ENCODE measurements at regions not wholly inside any gene's neighbourhood (a gene's known extent, or its start where the extent isn't known, plus 50 kb on each side); places are given as distances from the start of the nearest gene placed in this dataset.
"Not testable (repeated sequence)": the region's sequence is repeated elsewhere in the genome, so short reads cannot be mapped to it uniquely, and the experiment has no call there.

GRCh38 chr2:114286438-114286837, 156.0 kb upstream of the DPP10 start:
- H3K9me3 ChIP-seq = no peaks in the 10 kb centered on the region
- TF ChIP-seq CTCF (IDR thresholded peaks at IDR 0.05) = no peak
- H3K4me3 ChIP-seq = no peak overlapping the region
- no peak for ATAC-seq
- no peak for DNase-seq
- H3K27me3 ChIP-seq = no peaks in the 10 kb centered on the region
- no peaks in the 10 kb centered on the region for H3K4me1 ChIP-seq
- intact Hi-C loops (cut with DNase I) = no loop called here
- no peaks in the 10 kb centered on the region for H3K36me3 ChIP-seq
- H3K27ac ChIP-seq = no peak overlapping the region

DNA sequence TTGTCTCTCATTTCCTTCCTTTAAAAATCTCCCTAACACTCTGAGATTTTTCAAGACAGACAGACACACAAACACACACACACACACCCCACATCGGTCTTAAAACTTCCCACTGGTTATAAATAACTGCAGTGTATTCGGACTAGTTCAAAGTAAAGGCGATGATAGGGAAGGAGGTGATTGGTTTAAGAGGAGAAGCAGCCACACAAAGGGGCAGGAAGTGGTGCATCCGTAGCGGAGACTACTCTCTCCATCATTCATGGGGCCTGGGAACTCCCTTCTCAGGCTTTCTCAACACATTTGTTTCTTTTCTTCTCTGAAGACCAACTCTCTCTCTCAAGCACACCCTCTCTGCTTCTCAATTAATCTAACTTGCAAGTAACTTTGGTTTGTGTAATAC, 149.1 kb upstream of the DPP10 start:
- no peaks in the 10 kb centered on the region for H3K27me3 ChIP-seq
- intact Hi-C loops (cut with DNase I) = no loop called here
- H3K4me3 ChIP-seq = no peak overlapping the region
- H3K27ac ChIP-seq = no peak overlapping the region
- H3K9me3 ChIP-seq = no peaks in the 10 kb centered on the region
- no peak for TF ChIP-seq CTCF (IDR thresholded peaks at IDR 0.05)
- DNase-seq (no peak), ATAC-seq (no peak)
- no peaks in the 10 kb centered on the region for H3K4me1 ChIP-seq
- H3K36me3 ChIP-seq = no peaks in the 10 kb centered on the region

DNA sequence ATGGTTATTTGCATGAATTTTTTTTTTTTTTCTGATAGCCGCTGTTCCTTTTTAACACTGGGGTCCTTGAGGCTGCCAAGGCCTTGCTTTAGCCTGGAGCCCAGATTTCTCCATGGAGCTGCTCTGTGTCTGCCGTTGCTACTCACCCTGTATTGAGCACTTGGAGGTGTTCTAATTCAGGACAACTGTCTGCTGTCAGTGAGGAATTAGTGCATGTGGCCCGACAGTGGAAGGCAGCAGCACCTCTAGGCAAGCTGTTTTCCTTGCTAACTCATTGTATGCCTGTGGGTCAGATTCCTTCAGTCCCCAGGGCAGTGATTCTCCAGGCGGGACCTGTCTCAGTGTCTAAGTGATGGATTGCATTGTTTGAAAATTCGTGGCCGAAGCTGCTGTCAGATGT, 147.7 kb upstream of the DPP10 start:
- H3K4me1 ChIP-seq = no peaks in the 10 kb centered on the region
- intact Hi-C loops (cut with DNase I) = no loop called here
- no peaks in the 10 kb centered on the region for H3K9me3 ChIP-seq
- TF ChIP-seq CTCF (IDR thresholded peaks at IDR 0.05) = no peak
- H3K4me3 ChIP-seq = no peak overlapping the region
- DNase-seq (no peak), ATAC-seq (no peak)
- H3K36me3 ChIP-seq = no peaks in the 10 kb centered on the region
- H3K27ac ChIP-seq = no peak overlapping the region
- no peaks in the 10 kb centered on the region for H3K27me3 ChIP-seq

- DNase-seq; H3K4me3 ChIP-seq; ATAC-seq; H3K27me3 ChIP-seq; H3K36me3 ChIP-seq; H3K27ac ChIP-seq; H3K9me3 ChIP-seq; H3K4me1 ChIP-seq; intact Hi-C loops (cut with DNase I): not testable (repeated sequence)
Observed at GRCh38 chr2:114300351-114300750, 142.1 kb upstream of the DPP10 start.

DNA sequence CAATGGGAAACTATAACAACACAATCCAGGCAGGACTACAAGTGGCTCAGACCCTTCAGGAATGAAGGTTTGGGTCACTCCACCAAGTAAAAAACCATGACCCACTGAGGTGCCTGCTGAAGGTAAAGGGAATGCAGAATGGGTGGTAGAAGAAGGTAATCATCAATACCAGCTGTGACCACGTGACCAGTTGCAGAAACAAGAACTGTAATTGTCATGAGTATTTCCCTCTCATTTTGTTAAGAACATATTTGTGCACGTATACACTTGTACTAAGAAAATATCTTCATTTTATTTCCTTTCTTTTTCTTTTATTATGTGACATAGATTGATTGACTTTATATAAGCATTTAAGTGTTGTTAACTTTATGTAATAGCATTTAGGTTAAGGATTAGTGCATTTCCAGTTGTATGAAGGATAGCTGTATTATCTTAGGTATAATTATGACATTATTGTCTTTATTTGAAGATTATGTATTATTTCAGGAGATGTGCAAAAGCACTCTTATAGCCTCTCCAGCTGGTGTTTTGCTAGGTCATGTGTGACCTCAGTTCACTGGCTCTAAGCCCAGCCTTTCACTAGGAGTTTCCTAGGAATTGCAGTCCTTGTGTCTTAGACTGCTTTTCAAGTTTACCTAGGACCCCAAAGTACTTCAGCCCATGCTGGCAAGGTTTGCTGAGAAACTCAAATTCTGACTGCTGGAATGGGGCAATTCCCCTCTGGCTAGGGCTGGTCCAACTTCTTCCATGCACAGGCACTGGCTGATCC, 125.7 kb upstream of the DPP10 start:
- ATAC-seq = no peak
- no peaks in the 10 kb centered on the region for H3K4me1 ChIP-seq
- no peak overlapping the region for H3K27ac ChIP-seq
- H3K9me3 ChIP-seq = no peaks in the 10 kb centered on the region
- no peaks in the 10 kb centered on the region for H3K36me3 ChIP-seq
- H3K27me3 ChIP-seq = no peaks in the 10 kb centered on the region
- no peak for TF ChIP-seq CTCF (IDR thresholded peaks at IDR 0.05)
- intact Hi-C loops (cut with DNase I) = no loop called here
- H3K4me3 ChIP-seq = no peak overlapping the region
- no peak for DNase-seq

DNA sequence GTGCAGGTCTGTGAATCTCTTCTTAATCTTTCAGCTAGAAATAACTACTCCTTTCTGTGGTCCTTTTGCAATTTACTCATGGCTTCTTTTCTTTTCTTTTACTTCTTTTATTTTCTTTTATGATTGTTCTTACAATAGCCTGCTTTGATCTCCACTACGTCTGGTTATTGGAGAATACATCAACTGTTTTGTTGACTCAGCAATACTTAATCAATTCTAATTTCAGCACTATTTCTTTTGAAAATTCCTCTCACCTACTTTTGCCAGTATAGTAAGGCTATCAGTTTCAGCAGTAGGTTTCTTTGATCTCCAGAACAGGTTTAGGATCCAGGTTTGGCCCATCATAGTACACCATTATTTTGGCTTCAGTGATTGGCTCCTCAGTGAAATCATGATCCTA, 111.8 kb upstream of the DPP10 start:
- TF ChIP-seq CTCF (IDR thresholded peaks at IDR 0.05) = no peak
- intact Hi-C loops (cut with DNase I) = no loop called here
- no peaks in the 10 kb centered on the region for H3K36me3 ChIP-seq
- no peak for DNase-seq
- no peaks in the 10 kb centered on the region for H3K9me3 ChIP-seq
- no peak for ATAC-seq
- H3K27me3 ChIP-seq = no peaks in the 10 kb centered on the region
- no peak overlapping the region for H3K27ac ChIP-seq
- H3K4me3 ChIP-seq = no peak overlapping the region
- no peaks in the 10 kb centered on the region for H3K4me1 ChIP-seq
